ENCODE measurements at regions not wholly inside any gene's neighbourhood (a gene's known extent, or its start where the extent isn't known, plus 50 kb on each side); places are given as distances from the start of the nearest gene placed in this dataset.

- TF ChIP-seq CTCF (IDR thresholded peaks at IDR 0.05; ENCODE audit: insufficient read depth, low read length, poor library complexity, severe bottlenecking) (no peak), EZH2phosphoT487 (conservative IDR thresholded peaks at IDR 0.05; ENCODE audit: low read length) (no peak)
These were observed 1512.8 kb downstream of the REEP3 start for GRCh38 chr10:65033957-65034356.
